CD8-positive, alpha-beta memory T cell (primary cell): ENCODE measurements at regions not wholly inside any gene's neighbourhood (a gene's known extent, or its start where the extent isn't known, plus 50 kb on each side); places are given as distances from the start of the nearest gene placed in this dataset.

Experiments
- CTCF ChIA-PET: fragments of 350-600 bp; sonication (Branson Sonifier 250); formaldehyde crosslinking; loops from one replicate; lab custom pipeline; 2021; ENCODE audit warnings: antibody characterized with exemption; lab: Charles Lee
- POLR2A ChIA-PET: fragments of 350-600 bp; sonication (Branson Sonifier 250); formaldehyde crosslinking; loops from one replicate; lab custom pipeline; 2021; ENCODE audit warnings: antibody characterized with exemption; lab: Charles Lee
- DNase-seq, 5 donors: peaks; one replicate each; pipeline versions ENCODE4 v3.0.0 to v3.0.0-alpha.2; 2020 to 2022; ENCODE audit warnings: mixed read lengths in 1 of 5
- H3K27ac ChIP-seq: one replicate; pipeline ENCODE4 v1.7.0; 2013; ENCODE audit warnings: low read depth, mild to moderate bottlenecking, low read length, moderate library complexity
- H3K27me3 ChIP-seq: 2 replicates; pipeline ENCODE4 v1.7.0; 2013; ENCODE audit warnings: low read length, mild to moderate bottlenecking; ENCODE audit not compliant: insufficient read depth, poor library complexity, severe bottlenecking
- H3K36me3 ChIP-seq: 2 replicates; pipeline ENCODE4 v1.7.0; 2013; ENCODE audit warnings: mild to moderate bottlenecking, low read length, moderate library complexity; ENCODE audit not compliant: insufficient read depth
- H3K4me1 ChIP-seq: 2 replicates; pipeline ENCODE4 v1.7.0; 2013; ENCODE audit warnings: mild to moderate bottlenecking, low read length, moderate library complexity; ENCODE audit not compliant: insufficient read depth
- H3K4me3 ChIP-seq: 2 replicates; pipeline ENCODE4 v1.7.0; 2013; ENCODE audit warnings: mild to moderate bottlenecking, low read length
- H3K9me3 ChIP-seq: 2 replicates; pipeline ENCODE4 v1.7.0; 2013; ENCODE audit warnings: mild to moderate bottlenecking, low read length
- H3K27ac Mint-ChIP-seq, 8 donors: one replicate each; pipeline ENCODE4 v1.8.0; 2020 to 2021; ENCODE audit warnings: mixed read lengths in 8 of 8, mild to moderate bottlenecking in 6 of 8, inconsistent platforms in 3 of 8, moderate library complexity in 3 of 8
- H3K27me3 Mint-ChIP-seq, 2 donors: one replicate each; pipeline ENCODE4 v1.8.0; 2020 to 2021; ENCODE audit warnings: mixed read lengths in 2 of 2, mild to moderate bottlenecking in 1 of 2, moderate library complexity in 1 of 2
- H3K36me3 Mint-ChIP-seq, 3 donors: one replicate each; pipeline ENCODE4 v1.8.0; 2020 to 2021; ENCODE audit warnings: mixed read lengths in 3 of 3, inconsistent platforms in 1 of 3, mild to moderate bottlenecking in 1 of 3
- H3K4me1 Mint-ChIP-seq, 3 donors: one replicate each; pipeline ENCODE4 v1.8.0; 2020 to 2021; ENCODE audit warnings: mixed read lengths in 3 of 3, inconsistent platforms in 1 of 3, mild to moderate bottlenecking in 1 of 3
- H3K4me3 Mint-ChIP-seq, 7 donors: one replicate each; pipeline ENCODE4 v1.8.0; 2020 to 2021; ENCODE audit warnings: mixed read lengths in 7 of 7, mild to moderate bottlenecking in 6 of 7, moderate library complexity in 4 of 7, inconsistent platforms in 2 of 7
- H3K9me3 Mint-ChIP-seq, 5 donors: one replicate each; pipeline ENCODE4 v1.8.0; 2020 to 2022; ENCODE audit warnings: mixed read lengths in 5 of 5, mild to moderate bottlenecking in 3 of 5, moderate library complexity in 2 of 5, inconsistent platforms in 1 of 5

- peak; percentile 24 to 72 (median 58) for DNase-seq
- Mint-ChIP-seq H3K36me3 (no peaks in the 10 kb centered on the region), H3K4me3 (peak overlapping the region; percentile 86 to 95 (median 92)), H3K9me3 (peaks cover 0 to 6% (median 2%) of the 10 kb centered on the region in 5 donors), H3K4me1 (peaks cover 19 to 26% (median 20%) of the 10 kb centered on the region in 3 donors), H3K27ac (peak overlapping the region; percentile 10 to 94 (median 72)), H3K27me3 (peaks cover 12 to 22% of the 10 kb centered on the region in 2 donors)
- Histone ChIP-seq H3K36me3 (no peaks in the 10 kb centered on the region), H3K27ac (no peak overlapping the region), H3K4me3 (peak overlapping the region; percentile 70), H3K4me1 (peaks cover 11% of the 10 kb centered on the region), H3K9me3 (no peaks in the 10 kb centered on the region), H3K27me3 (peaks cover 7% of the 10 kb centered on the region)
- ChIA-PET CTCF (no interaction called here), POLR2A (no interaction called here)
These were observed 164.8 kb downstream of the PPIAL4G start for GRCh38 chr1:148318123-148318903.

DNA sequence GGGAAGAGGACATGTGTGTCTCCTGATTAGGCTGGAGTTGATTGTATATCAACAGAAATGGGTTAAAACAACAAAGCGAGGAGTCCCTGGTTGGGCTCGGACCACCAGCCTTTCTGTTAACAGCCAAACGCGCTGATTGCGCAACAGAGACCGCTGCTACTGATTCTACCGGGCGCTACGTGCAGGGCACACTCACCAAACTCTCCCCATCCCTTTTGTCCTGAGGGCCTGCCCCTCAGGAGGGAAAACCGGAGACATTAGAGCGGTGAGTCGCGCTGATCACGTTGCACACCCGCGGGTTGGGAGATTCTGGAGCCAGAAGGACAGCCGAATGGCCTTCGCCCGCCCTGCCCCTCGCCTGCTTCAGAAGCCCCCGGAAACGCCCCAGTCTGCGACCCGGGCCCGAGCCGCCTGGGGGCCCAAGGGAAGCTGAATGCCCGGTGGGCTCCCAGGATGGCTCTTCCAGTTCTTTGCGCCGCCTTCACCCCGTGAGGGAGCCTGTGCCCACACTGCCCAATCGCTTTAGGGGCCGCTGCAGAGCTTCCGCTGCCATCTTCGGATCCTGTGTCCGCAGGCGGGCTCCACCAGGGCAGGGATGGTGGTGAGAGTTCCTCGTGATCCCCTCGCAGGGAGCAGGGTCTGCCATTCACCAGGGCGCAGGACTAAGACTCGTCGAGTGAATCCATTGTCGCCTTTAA, 165.4 kb upstream of the NBPF11 start:
- ChIA-PET POLR2A (no interaction called here), CTCF (no interaction called here)
- peaks cover 7% of the 10 kb centered on the region for H3K27me3 ChIP-seq
- H3K9me3 ChIP-seq: no peaks in the 10 kb centered on the region
- Mint-ChIP-seq H3K9me3 (peaks cover 0 to 6% (median 2%) of the 10 kb centered on the region in 5 donors), H3K4me3 (peak overlapping the region; percentile 86 to 95 (median 92)), H3K36me3 (no peaks in the 10 kb centered on the region), H3K27ac (peak overlapping the region in 2 of 8 donors; percentile 52 to 86), H3K4me1 (peaks cover 19 to 26% (median 20%) of the 10 kb centered on the region in 3 donors), H3K27me3 (peaks cover 14 to 28% of the 10 kb centered on the region in 2 donors)
- peaks cover 11% of the 10 kb centered on the region for H3K4me1 ChIP-seq
- no peak overlapping the region for H3K27ac ChIP-seq
- H3K36me3 ChIP-seq: no peaks in the 10 kb centered on the region
- peak overlapping the region; percentile 70 for H3K4me3 ChIP-seq
- no peak for DNase-seq

GRCh38 chr1:148315071-148315811, 163.2 kb upstream of the NBPF11 start:
- Mint-ChIP-seq H3K4me3 (peak overlapping the region in 1 of 7 donors; percentile 62), H3K27ac (no peak overlapping the region), H3K27me3 (peaks cover 32 to 49% of the 10 kb centered on the region in 2 donors), H3K9me3 (peaks cover 5 to 21% (median 7%) of the 10 kb centered on the region in 5 donors), H3K36me3 (peaks cover 0 to 12% (median 3%) of the 10 kb centered on the region in 3 donors), H3K4me1 (peaks cover 17 to 20% (median 20%) of the 10 kb centered on the region in 3 donors)
- Histone ChIP-seq H3K4me3 (no peak overlapping the region), H3K9me3 (no peaks in the 10 kb centered on the region), H3K27ac (no peak overlapping the region), H3K4me1 (peaks cover 11% of the 10 kb centered on the region), H3K27me3 (peaks cover 7% of the 10 kb centered on the region), H3K36me3 (no peaks in the 10 kb centered on the region)
- ChIA-PET CTCF (no interaction called here), POLR2A (interaction anchor here (0.6 kb wide), 1 partner anchor 12 kb away, joined by 3 read pairs; no protein-coding TSS in a partner anchor)
- no peak for DNase-seq

DNA sequence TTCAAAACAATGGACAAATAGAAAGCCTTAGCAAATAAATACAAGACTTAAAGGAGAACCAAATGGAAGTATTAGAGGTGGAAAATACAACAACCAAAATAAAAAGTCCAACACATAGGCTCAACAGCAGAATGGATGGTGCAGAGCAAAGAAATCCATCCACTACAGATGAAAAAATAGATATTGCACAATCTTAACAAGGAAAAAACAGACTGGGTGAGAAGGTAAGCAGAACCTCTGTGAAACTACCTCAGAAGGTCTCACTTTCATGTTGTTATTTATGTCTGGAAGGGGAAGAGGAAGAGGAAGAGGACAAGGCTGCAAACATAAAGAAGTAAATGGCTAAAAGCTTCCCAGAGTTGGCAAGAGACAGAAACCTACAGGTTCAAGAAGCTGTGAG, 158.7 kb upstream of the NBPF11 start:
- peaks cover 5 to 21% (median 8%) of the 10 kb centered on the region in 5 donors for H3K9me3 Mint-ChIP-seq
- peaks cover 0 to 12% (median 3%) of the 10 kb centered on the region in 3 donors for H3K36me3 Mint-ChIP-seq
- Histone ChIP-seq H3K27me3 (peaks cover 40% of the 10 kb centered on the region), H3K4me1 (no peaks in the 10 kb centered on the region), H3K4me3 (no peak overlapping the region), H3K27ac (no peak overlapping the region), H3K9me3 (no peaks in the 10 kb centered on the region), H3K36me3 (no peaks in the 10 kb centered on the region)
- H3K27me3 Mint-ChIP-seq: peaks cover 56 to 73% of the 10 kb centered on the region in 2 donors
- ChIA-PET CTCF (no interaction called here), POLR2A (no interaction called here)
- H3K4me1 Mint-ChIP-seq: no peaks in the 10 kb centered on the region
- no peak overlapping the region for H3K4me3 Mint-ChIP-seq
- H3K27ac Mint-ChIP-seq: no peak overlapping the region
- DNase-seq: no peak

DNA sequence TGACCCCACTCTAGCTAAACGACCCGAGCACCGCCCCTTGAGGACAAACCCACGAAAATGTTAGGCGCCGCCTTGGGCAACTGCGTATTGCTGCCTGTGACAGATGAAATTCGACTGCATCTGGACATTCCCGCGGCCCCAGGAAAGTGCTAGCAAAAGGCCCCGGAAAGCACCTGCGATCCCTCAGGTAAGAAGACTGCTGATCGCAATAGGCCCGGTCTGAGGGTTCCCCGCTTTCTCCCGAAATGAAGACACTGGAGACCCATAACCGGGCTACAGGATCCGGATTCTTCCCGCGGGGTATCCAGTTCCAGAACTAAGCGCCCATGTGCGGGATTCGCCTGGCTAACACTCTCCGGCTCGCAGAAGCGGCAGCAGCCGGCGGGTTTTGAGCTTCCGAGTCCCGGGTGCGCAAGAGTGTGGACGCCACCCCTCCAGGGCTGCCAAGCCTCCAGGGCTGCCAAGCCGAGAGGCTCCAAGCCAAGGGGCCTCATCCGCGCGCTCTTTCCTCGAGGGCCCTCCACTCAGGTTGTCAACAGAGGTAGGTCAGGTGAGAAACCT, 157.9 kb upstream of the NBPF11 start:
- peaks cover 0 to 12% (median 3%) of the 10 kb centered on the region in 3 donors for H3K36me3 Mint-ChIP-seq

GRCh38 chr1:148308832-148309458, 156.9 kb upstream of the NBPF11 start:
- Mint-ChIP-seq H3K36me3 (peaks cover 0 to 12% (median 3%) of the 10 kb centered on the region in 3 donors), H3K4me1 (peaks cover 3 to 4% (median 4%) of the 10 kb centered on the region in 3 donors), H3K27me3 (peaks cover 64 to 81% of the 10 kb centered on the region in 2 donors), H3K9me3 (peaks cover under 1 to 17% (median 7%) of the 10 kb centered on the region in 5 donors), H3K27ac (no peak overlapping the region), H3K4me3 (no peak overlapping the region)
- Histone ChIP-seq H3K4me3 (no peak overlapping the region), H3K27me3 (peaks cover 51% of the 10 kb centered on the region), H3K27ac (no peak overlapping the region), H3K36me3 (no peaks in the 10 kb centered on the region), H3K9me3 (no peaks in the 10 kb centered on the region), H3K4me1 (peaks cover 5% of the 10 kb centered on the region)
- POLR2A ChIA-PET: no interaction called here
- DNase-seq: no peak
- CTCF ChIA-PET: no interaction called here

More for the DNA sequence above, 157.9 kb upstream of the NBPF11 start:
- Histone ChIP-seq H3K36me3 (no peaks in the 10 kb centered on the region), H3K9me3 (no peaks in the 10 kb centered on the region), H3K27me3 (peaks cover 47% of the 10 kb centered on the region), H3K4me1 (no peaks in the 10 kb centered on the region), H3K27ac (no peak overlapping the region), H3K4me3 (no peak overlapping the region)
- no peak for DNase-seq
- POLR2A ChIA-PET: no interaction called here
- H3K9me3 Mint-ChIP-seq: peaks cover 5 to 21% (median 8%) of the 10 kb centered on the region in 5 donors
- no peaks in the 10 kb centered on the region for H3K4me1 Mint-ChIP-seq
- H3K4me3 Mint-ChIP-seq: no peak overlapping the region
- H3K27ac Mint-ChIP-seq: no peak overlapping the region
- peaks cover 62 to 80% of the 10 kb centered on the region in 2 donors for H3K27me3 Mint-ChIP-seq
- CTCF ChIA-PET: no interaction called here

GRCh38 chr1:148307583-148308185, 155.6 kb upstream of the NBPF11 start:
- H3K27me3 Mint-ChIP-seq: peaks cover 68 to 77% of the 10 kb centered on the region in 2 donors

More at GRCh38 chr1:148307583-148308185, 155.6 kb upstream of the NBPF11 start:
- H3K4me1 Mint-ChIP-seq: peaks cover 8 to 11% (median 11%) of the 10 kb centered on the region in 3 donors
- no peak overlapping the region for H3K4me3 Mint-ChIP-seq
- Histone ChIP-seq H3K4me1 (peaks cover 11% of the 10 kb centered on the region), H3K36me3 (no peaks in the 10 kb centered on the region), H3K27ac (no peak overlapping the region), H3K9me3 (no peaks in the 10 kb centered on the region), H3K4me3 (no peak overlapping the region), H3K27me3 (peaks cover 51% of the 10 kb centered on the region)
- H3K27ac Mint-ChIP-seq: no peak overlapping the region
- peaks cover 0 to 12% (median 3%) of the 10 kb centered on the region in 3 donors for H3K36me3 Mint-ChIP-seq
- peaks cover 0 to 16% (median 7%) of the 10 kb centered on the region in 5 donors for H3K9me3 Mint-ChIP-seq
- DNase-seq: no peak
- ChIA-PET CTCF (no interaction called here), POLR2A (no interaction called here)
